ENCODE measurements at regions not wholly inside any gene's neighbourhood (a gene's known extent, or its start where the extent isn't known, plus 50 kb on each side); places are given as distances from the start of the nearest gene placed in this dataset.

DNA sequence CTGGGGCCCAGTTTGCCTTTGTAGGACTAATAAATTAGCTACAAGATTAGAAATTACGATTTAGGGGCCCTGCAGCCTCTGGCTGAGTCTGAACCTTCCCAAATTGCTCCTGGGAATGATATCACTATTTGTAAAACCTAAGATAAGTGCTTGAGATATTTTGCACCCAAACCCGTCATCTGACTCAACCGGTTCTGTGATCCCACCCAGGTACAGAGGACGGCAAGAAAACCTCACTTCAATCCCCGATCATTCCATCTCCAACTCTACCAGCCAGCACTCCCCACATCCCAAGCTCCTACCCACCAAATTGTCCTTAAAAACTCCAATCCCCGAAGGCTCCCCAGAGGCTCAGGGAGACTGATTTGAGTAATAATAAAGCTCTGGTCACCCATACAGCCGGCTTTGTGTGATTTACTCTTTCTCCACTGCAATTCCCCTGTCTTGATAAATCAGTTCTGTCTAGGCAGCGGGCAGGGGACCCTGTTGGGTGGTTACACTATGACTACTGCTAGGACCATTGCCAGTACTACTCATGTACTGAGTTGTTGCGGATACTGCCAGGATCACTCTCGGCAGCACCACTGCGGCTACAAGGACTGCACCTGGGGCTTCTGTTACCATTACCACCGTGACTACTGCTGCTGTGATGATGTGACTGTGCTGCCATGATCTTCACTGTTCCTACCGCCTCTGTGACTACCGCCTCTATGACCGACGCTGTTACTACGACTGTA lies 73.1 kb downstream of the IRF8 start:
- no peak for DNase-seq

DNA sequence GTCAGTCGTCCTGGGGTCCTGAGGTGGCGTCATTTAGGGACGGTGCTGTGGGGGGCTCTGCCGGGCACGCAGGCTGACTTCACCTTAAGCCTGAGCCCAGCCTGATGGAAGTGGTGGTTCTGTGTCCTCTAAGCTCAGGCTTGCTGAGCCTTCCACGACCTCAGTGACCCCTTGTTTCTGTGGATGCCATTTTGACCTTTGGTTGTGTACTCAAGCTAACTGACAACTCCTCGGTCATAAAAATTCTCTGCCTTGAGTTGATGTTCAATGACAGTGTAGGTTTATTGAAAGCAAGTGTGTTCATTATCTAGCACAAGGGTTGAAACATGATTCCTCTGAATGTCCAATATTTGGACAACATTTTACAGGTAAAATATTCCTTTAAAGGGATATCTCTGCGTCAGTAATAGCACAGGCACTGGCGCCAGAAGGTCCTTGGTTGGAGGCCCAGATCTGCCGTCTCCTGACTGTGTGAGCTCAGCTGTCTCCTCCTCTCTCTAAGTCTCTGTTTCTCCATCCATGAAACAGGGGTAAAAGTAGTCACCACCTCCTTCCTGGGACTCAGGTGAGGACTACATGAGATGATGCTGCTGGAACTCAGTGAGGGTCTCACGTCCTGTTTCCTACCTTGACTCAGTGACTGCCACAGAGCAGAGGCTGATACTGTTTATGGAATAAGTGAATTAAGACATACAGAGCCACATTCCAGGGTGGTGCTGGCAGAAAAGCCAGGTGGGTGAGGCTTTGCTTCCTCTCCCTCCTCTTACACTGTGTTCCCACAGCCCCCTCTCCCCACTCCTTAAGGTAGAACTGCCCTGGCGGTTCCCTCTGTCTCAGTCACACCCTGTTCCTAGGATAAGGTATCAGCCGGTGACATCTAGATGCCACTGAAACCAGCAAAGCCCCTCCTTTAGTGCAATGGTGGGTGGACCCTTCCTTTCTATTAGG lies 75.7 kb downstream of the IRF8 start:
- no peak for DNase-seq

DNA sequence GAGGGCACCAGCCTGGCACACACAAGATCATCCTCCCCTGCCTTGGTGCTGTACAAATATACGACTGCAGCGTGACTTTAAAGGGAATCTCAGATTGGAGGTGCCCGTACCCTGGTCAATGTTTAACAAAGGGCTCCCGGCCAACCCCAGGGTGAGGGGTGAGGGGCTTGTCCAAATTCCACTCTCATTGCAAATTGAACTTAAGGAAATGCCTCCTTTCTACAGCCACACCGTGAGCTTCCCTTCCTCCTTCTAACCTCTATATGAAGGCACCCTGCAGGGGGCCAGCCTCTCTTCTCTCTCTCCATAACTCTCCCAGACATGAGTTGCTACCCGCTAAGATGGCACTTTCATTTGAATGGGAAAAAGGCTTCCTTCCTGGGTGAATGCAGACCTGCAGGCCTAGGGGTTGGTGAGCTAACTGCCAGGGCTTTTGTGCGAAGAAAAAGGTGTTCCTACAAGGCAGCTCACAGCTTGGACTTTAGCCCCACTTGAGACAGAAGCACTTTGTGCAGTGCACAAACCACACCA lies 76.6 kb downstream of the IRF8 start:
- no peak for DNase-seq

DNA sequence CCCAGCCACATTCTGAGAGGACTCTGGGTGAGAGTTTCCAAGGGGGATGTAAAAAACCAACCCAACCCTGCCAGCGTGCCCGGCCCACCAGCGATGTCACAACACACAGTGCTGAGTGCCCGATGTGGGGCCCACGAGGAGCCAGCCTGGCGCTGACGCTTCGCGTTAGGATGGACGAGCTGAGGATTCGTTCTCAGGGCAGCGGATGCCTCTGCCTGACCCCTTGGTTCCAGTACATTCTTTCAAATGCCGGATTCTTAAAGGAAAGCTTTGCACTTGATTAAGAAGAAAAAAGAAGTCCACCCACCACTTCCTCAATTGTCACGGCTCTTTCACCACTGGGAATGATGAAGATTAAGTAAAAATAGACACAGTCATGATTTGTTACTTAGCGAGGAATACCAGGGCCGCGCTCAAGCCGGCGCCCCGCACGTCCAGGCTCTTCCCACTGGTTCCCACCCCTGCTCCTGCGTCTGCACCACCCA lies 79.4 kb downstream of the IRF8 start:
- DNase-seq: no peak

DNA sequence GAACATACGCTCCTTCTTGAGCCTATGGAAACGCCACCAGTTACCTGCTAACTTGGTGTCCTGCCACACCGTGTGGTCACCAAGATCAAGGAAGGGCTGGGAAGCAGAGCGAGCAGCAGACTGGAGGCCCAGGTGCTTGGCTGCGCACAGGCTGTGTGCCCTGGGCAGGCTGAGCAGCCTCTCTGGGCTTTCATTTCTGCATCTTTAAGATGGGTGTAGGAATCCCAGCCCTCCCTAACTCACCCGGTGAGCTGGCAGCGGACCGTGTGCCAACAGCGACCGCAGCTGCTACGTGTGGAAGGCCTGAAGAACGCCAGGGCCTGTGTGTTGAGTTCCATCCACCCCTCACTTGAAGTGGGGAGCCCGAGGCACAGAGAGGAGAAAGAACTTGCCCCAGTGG lies 80.0 kb downstream of the IRF8 start:
- no peak for DNase-seq

DNA sequence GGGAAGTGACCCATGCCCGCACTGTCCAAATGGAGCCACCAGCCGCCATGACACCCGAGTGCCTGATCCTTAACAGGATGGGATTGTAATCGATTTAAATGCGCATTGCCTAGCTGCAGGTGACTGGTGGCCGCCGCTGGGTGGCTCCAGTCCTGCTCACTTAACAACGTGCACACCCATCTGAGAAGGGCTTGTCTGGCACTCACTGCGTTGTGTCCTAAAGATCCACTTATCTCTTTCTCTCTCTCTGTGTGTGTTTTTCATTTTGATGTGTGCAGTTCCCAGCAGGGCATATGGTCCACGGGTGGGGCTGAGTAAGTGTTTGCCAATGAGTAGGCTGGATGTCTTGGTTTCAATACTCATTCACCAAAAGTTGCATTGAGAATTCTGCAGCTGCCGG lies 80.6 kb downstream of the IRF8 start:
- no peak for DNase-seq

DNA sequence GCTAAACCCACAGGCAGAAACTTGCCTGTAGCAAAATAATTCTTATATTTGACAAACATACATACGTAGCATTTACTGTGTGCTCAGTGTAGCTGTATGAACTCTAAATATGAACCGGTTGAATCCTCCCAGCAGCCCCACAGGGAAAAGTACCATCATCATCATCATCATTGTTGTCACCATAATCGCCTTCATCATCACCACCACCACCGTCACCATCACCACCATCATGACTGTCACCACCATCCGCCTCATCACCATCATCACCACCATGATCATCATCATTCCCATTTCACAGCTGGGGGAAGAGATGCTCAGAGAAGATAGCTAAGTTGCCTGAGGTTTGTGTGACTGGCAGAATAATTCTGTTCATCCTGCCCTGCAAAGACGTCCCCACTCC lies 81.7 kb downstream of the IRF8 start:
- DNase-seq: no peak

DNA sequence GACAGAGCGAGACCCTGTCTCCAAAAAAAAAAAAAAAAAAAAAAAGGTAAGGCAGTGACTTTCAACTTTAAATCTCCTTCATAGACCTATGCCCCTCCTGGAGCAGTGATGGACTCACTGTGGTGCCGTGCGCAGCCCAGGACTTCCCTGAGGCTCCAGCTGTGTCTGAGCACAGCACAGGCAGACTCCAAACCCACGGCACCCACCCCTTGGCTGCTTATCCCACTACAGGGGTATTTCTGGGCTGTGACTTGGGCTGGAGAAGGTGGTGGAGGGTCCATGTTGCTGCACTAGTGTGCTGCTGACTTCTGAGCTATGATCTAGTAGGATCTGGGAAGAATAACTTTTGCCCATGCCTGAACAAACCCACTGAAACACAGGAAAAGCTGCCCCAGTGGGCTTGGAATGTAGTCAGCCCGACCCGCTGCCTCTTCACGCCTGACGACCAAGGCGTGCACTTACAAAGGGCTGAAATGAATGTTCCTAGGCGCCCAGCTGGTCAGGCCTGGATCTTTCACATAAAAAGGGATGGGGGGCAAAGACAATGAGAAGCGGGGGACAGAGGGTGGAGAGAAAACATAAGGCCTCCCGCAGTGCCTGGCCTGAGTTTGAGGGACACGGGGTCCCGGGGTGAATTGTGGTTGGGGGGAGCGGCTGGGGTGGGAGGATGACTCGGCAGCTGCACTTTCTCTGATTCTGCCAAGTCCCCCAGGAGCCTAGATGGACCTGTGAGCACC lies 83.0 kb downstream of the IRF8 start:
- DNase-seq: no peak

DNA sequence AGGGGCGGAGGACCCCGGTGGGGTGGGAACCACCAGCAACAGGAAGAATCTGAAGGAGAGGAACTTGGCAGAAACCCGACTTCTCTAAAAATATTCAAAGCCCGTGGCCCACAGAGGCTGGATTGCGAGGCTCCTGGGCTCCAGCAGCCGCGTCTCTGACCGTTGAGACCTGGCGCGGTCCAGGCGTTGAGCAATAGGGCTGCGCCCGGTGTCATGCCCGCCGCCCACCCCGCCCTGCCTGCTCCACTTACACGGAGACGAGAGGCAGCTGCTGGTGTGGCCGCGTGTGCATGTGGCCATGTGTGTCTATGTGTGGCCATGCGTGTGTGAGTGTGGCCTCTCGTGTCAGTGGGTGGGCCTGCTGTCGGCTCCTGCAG lies 83.6 kb downstream of the IRF8 start:
- no peak for DNase-seq

DNA sequence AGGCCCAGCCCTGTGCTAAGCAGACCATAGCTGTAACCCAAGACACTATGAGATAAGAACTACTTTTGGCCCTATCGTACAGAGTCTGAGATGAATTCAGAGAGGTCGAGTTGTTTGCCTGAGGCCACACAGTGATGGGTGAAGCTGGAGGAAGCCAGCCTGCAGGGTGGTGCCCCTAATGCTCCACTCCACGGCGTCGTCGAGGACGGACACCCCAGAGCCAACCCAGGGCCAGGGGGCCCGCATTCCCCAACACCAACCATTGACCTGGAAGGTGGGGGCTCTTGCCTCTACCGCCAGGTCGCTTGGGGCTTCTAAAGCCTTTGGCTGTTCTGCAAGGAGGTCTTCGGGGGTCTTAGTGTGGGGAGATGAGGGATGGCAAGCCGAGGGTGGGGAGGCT lies 84.1 kb downstream of the IRF8 start:
- no peak for DNase-seq

DNA sequence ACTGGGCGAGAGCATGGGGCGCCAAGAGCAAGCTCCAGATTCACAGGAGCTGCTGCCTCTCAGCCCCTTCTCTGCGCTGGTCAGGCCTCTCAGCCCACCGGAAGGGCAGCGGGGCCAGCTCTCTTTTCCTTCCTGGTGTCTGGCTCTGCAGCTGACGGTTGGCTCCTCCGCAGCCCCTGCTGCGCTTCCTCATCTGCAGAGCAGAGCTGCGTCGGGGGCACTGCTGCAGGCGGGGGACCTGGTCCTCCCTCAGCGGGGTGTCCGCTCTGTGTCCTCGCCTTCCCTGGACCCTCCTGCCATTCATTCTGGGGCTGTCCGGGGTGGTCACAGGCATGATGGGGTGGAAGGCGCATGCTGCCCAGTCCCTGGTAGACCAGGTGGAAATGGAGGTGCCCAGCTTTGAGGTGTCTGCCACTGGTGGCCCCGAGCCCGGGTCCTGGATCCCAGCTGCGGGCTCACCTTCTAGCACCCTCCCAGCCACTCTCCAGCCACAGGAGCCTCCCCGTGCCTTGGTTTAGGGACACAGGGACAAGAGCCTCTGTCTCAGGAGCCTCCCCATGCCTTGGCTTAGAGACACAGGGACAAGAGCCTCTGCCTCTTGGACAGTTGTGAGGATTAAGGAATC lies 84.8 kb downstream of the IRF8 start:
- no peak for DNase-seq

DNA sequence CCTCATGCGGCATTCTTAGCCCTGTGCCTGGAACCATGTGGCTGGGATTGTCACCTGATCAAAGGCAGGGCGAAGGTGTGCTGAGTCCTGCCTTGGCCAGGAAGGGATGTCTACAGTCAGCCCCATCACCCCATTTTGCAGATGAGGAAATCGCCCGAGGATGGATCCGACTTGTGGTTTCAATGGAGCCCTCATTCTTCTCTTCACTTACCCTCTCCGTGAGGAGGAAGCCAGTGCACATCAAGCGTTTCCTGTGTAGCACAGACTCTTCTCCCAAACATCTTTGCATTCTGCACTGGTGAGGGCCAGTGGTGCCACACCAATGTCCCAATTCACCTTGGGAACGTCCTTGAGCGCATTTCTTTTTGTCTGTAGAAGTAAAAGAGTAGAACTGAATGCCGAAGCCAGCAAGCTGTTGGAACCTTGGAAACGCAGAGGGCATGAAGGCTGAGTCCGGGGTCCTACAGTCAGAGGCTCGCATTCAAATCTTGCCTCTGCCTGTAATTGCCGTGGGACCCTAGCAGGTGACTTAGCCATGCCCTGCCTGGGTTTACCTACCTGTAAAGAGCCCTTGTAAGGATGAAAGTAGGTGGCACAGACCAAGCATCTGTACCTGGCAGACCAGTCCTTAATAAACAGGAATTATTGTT lies 85.4 kb downstream of the IRF8 start:
- DNase-seq: no peak

DNA sequence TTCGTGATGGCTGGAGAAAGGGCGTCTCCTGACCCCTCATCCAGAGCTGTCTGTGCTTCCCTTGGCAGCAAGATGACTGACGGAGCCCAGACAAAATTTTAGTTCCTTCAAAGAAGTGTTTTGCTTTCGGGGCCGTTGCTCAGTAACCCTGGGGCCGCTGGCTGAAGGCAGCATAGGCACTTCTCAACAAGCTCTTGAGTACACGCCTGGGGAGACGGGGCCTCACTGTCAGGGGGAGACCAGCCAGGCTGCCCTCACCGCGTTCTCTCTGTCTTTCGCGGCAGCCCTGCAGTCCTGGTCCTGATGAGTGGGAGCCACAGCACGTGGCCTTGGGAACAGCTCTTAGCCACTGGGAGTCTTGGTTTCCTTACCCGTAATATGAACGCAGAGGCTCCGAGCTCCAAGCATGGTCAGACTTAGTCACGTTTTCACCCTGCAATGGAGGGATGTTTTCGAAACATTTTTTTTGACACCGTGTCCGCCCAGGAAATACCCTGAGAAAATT lies 86.0 kb downstream of the IRF8 start:
- no peak for DNase-seq

DNA sequence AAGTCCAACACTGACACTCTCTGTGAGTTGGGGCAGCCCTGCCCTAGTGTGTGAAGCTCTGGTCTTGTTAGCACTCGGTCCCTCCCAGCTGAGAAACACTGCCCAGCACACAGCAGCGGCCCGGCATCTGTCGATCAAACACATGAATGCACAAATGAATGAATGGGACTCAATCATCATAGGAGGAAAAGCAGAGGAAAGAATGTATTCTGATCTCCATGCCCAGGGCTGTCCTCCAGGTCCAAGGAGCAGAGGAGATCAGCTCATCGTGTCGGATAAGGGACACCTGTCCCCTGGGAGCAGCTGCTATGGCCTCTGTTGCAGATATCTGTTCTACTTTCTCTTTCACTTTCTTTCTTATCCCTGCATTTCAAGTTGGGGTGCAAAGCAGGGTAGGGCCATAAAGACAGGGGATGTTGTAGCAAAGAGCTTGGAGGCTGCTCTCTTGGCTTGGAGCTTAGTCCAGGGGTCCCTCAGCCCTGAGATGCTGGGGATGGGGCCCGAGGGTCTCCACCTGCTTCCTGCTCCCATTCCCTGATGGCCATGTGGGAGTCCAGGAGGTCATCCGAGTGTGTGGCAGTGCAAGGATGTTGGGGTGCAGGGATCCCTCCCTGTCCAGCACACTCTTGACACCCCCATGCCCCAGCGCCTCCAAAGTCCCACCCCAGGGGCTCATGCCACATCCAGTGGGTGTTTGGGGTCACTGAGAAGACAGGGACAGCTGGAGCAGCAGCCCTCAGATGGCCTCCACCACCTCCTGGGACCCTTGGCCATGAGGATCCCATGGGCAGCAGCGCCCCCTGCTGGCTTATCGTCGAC lies 88.2 kb downstream of the IRF8 start:
- DNase-seq: peak; percentile 25

DNA sequence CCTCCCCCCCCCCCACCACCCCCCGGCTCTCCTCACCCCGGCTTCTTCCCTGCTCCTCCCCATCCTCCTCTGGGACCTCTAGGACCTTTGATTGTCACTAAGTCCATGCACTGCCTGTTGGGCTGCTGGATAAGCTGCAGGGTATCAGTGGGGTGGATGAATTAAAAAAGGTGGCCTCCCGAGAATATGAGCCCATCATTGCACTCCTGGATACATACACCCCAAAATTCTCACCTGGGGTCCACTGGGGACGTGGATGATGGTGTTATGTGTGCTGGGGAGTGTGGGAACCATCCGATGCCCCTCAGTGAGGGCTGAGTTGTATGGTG lies 88.8 kb downstream of the IRF8 start:
- no peak for DNase-seq

DNA sequence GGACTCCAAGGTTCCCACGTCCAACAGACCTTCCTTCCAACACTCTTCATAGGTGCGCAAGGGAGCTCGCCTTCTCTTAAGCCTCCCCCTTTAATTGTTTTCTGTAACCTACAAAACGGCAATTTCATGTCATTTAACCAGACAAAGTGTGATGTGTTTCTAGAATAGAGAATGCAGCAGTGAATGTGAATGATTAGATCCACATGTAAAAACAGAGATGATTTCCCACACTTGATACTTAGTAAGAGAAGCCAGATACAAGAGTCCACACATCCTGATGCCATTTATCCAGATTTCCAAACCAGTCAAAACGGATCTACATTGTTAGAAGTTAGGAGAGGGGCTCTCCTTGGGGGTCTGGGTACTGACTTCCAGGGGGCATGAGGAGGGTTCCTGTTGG lies 89.3 kb downstream of the IRF8 start:
- no peak for DNase-seq

DNA sequence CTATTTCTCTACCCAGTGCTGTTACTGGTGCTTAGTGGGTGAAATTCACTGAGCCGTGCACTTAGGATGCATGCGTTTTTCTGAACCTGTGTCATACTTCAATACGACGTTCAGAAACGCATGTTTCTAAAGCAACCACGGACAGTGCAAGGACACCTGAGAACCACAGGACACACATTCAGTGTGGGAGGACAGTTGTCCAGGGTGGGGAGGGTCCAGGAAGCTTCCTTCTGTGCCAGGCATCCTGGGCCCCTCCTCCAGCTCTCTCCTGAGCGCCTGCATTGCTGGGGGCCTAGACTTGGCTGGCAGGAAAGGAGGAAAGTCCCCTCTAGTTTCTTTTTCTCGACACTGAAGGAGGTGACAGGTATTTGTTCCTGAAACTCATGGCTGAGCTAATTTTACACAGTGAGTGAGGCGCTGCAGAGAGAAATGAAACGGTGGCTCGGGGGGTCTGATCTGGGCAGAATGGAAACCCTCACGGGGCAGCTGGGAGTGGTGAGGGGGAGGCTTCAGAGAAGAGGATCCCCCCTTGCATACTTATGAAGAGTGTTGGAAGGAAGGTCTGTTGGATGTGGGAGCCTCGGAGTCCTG lies 89.9 kb downstream of the IRF8 start:
- no peak for DNase-seq

DNA sequence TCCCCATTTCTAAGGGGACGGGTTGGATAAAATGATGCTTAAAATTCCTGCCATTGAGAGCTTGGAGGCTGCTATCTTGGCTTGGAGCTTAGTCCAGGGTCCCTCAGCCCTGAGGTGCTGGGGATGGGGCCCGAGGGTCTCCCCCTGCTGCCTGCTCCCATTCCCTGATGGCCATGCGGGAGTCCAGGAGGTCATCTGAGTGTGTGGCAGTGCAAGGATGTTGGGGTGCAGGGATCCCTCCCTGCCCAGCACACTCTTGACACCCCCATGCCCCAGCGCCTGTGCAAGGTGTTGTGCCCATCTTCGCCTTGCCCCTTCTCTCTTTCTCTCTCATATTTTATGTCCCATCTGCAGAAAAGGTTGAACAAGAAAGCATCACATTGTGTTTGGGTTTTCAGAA lies 90.4 kb downstream of the IRF8 start:
- DNase-seq: no peak

DNA sequence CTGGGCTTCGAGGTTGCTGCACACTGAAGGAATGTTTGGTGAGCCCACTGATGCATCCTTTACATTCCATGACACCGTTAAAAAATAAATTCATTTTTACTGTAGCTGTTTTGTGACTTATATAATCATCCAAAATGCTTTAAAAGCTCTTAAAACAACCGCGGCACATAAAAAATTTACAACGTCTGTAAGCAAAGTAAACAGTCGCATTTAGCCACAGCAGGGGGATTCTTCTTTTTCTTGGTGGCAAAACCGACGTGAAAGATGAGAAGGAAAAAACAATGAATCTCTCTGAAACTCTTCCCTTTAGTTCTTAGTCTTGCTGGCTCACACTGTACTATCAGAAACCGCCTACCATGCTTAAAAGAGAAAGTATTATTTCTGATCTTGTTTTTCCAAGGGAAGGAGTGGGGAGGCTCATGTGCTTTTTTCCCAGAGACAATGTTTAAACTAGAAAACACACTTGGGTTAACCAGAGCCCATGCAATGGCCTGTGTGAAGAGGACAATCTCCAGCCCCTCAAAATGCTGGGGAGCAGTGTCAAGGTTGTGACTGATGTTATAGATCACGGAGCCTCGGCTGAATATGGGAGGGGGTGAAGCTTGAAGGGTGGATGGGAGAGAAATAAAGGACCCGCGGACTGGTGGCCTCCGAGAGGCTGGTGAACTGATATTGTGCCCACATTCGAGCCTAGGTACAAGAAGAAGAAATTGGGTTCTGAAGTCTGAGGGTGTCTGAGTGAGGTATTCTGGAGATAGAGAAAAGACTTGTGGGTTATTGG lies 91.1 kb downstream of the IRF8 start:
- DNase-seq: no peak

DNA sequence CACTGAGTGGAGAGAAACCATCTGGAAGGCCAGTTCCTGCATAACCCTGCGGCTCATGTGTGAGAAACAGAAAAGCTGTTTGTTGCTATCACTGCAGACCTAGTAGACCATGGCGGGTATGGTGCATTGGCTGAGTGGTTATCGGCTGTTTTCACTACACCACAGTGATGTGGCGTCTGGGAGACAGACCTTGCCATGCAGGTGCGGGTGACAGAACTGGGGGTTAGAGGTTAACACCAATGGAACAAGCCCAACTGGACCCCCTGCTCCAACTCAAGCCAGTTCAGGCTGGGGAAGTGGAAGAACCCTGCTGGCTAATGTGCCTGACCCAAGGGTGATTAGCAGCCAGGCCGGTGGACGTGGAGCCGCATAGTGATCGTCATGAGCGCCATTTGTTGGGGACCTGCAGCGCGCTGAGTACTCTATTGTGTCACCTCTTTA lies 91.9 kb downstream of the IRF8 start:
- no peak for DNase-seq
